SK-N-SH (cell line): ENCODE measurements at regions not wholly inside any gene's neighbourhood (a gene's known extent, or its start where the extent isn't known, plus 50 kb on each side); places are given as distances from the start of the nearest gene placed in this dataset.

Experiments used
- CTCF ChIA-PET: fragments of 300-600, 350-600 bp; formaldehyde crosslinking; extraction: SDS; loops from one replicate; lab custom pipeline; 2021; lab: Yijun Ruan, JAX
- POLR2A ChIA-PET: fragments of 350-600 bp; sonication (Branson Sonifier 250); formaldehyde crosslinking; extraction: SDS; loops from one replicate; lab custom pipeline; 2020; ENCODE audit warnings: antibody characterized with exemption, inconsistent platforms; lab: Yijun Ruan, JAX
- DNase-seq: peaks from one replicate; pipeline ENCODE4 v3.0.0; 2012
- H2AFZ ChIP-seq: fragments of 200-600 bp; sonication (generic); 2 replicates; pipeline ENCODE4 v1.8.1; 2016; ENCODE audit warnings: antibody characterized with exemption, mild to moderate bottlenecking, low read depth
- H3F3A ChIP-seq: fragments of 200-600 bp; sonication (generic); replicated peaks from 2 replicates; pipeline ENCODE3; 2016; ENCODE audit warnings: antibody characterized with exemption, mild to moderate bottlenecking; ENCODE audit not compliant: insufficient read depth
- H3K27ac ChIP-seq, 2 experiments: fragments of 200-500 bp in 1 of 2; fragments of 200-600 bp in 1 of 2; sonication (Bioruptor generic) in 1 of 2; sonication (generic), shearing (Covaris generic) in 1 of 2; 2 replicates each; pipeline versions ENCODE4 v1.5.1 to v1.6.1; 2014 to 2016; ENCODE audit warnings: low read depth in 2 of 2, inconsistent platforms in 1 of 2, low read length in 1 of 2, mild to moderate bottlenecking in 1 of 2, mixed read lengths in 1 of 2
- H3K27me3 ChIP-seq: fragments of 200-600 bp; sonication (generic), shearing (Covaris generic); 2 replicates; pipeline ENCODE4 v1.6.1; 2016; ENCODE audit warnings: mixed run types; ENCODE audit not compliant: insufficient read depth
- H3K36me3 ChIP-seq, 2 experiments: fragments of 200-500 bp in 1 of 2; fragments of 200-600 bp in 1 of 2; sonication (Bioruptor generic) in 1 of 2; sonication (generic) in 1 of 2; replicated peaks in 1 of 2; 2 replicates each; pipeline versions ENCODE3 to v1.5.1; 2014 to 2016; ENCODE audit warnings: low read length in 1 of 2, mild to moderate bottlenecking in 1 of 2; ENCODE audit not compliant: insufficient read depth in 2 of 2, control insufficient read depth in 1 of 2
- H3K4me1 ChIP-seq, 2 experiments: fragments of 200-500 bp in 1 of 2; fragments of 200-600 bp in 1 of 2; sonication (Bioruptor generic) in 1 of 2; sonication (generic), shearing (Covaris generic) in 1 of 2; 2 replicates each; pipeline versions ENCODE4 v1.5.1 to v1.6.1; 2014 to 2016; ENCODE audit warnings: low read depth in 1 of 2, low read length in 1 of 2, mixed run types in 1 of 2; ENCODE audit not compliant: insufficient read depth in 2 of 2, control insufficient read depth in 1 of 2
- H3K4me2 ChIP-seq: fragments of 200-600 bp; sonication (generic), shearing (Covaris generic); 2 replicates; pipeline ENCODE4 v1.6.1; 2017; ENCODE audit warnings: mixed run types
- H3K4me3 ChIP-seq, 2 experiments: fragments of 200-500 bp in 1 of 2; fragments of 200-600 bp in 1 of 2; sonication (Bioruptor generic) in 1 of 2; sonication (generic), shearing (Covaris generic) in 1 of 2; 2 replicates each; pipeline versions ENCODE4 v1.5.1 to v1.8.1; 2014 to 2016; ENCODE audit warnings: low read depth in 2 of 2, inconsistent platforms in 1 of 2, low read length in 1 of 2, mild to moderate bottlenecking in 1 of 2, mixed read lengths in 1 of 2, moderate library complexity in 1 of 2
- H3K79me2 ChIP-seq: fragments of 200-600 bp; sonication (generic); 2 replicates; pipeline ENCODE4 v1.8.1; 2017; ENCODE audit warnings: mild to moderate bottlenecking; ENCODE audit not compliant: insufficient read depth
- H3K9ac ChIP-seq: fragments of 200-600 bp; sonication (generic); 2 replicates; pipeline ENCODE4 v1.6.1; 2017; ENCODE audit warnings: mixed run types
- H3K9me2 ChIP-seq: fragments of 200-600 bp; sonication (generic); 2 replicates; pipeline ENCODE4 v1.6.1; 2017; ENCODE audit warnings: mixed run types
- H3K9me3 ChIP-seq: fragments of 200-600 bp; sonication (generic); 2 replicates; pipeline ENCODE4 v1.6.1; 2017; ENCODE audit warnings: mixed run types, mild to moderate bottlenecking, moderate library complexity
- H4K20me1 ChIP-seq: fragments of 200-600 bp; sonication (generic); 2 replicates; pipeline ENCODE4 v1.6.1; 2017; ENCODE audit warnings: mild to moderate bottlenecking, mixed run types; ENCODE audit not compliant: insufficient read depth
- CHD2 ChIP-seq: fragments of 150-350 bp; IDR thresholded peaks from 2 replicates; pipeline ENCODE4 v1.6.1; 2018; ENCODE audit warnings: low read length; ENCODE audit not compliant: partially characterized antibody
- CTCF ChIP-seq: fragments of 200-600 bp; sonication (generic); IDR thresholded peaks from 2 replicates; pipeline ENCODE4 v1.6.1; 2017; ENCODE audit warnings: antibody characterized with exemption, mild to moderate bottlenecking, moderate library complexity
- EP300 ChIP-seq, 2 experiments: IDR thresholded peaks; 2 replicates each; pipeline versions ENCODE4 v1.4.0 to v1.6.1; 2012; ENCODE audit warnings: borderline replicate concordance in 1 of 2, low read depth in 1 of 2, low read length in 1 of 2
- FOXJ3 ChIP-seq: sonication (generic); formaldehyde crosslinking; IDR thresholded peaks from 2 replicates; pipeline ENCODE4 v1.5.1; 2020; ENCODE audit warnings: mild to moderate bottlenecking, missing genetic modification reagents
- FOXM1 ChIP-seq: IDR thresholded peaks from 2 replicates; pipeline ENCODE4 v1.4.0; 2012; ENCODE audit warnings: low read depth, mild to moderate bottlenecking
- GABPA ChIP-seq: IDR thresholded peaks from 2 replicates; pipeline ENCODE4 v1.4.0; 2012; ENCODE audit warnings: low read depth, mild to moderate bottlenecking
- GATA2 ChIP-seq: sonication (generic); formaldehyde crosslinking; IDR thresholded peaks from 2 replicates; pipeline ENCODE4 v1.5.0; 2020; ENCODE audit warnings: mild to moderate bottlenecking, missing genetic modification reagents
- MAX ChIP-seq: IDR thresholded peaks from 2 replicates; pipeline ENCODE4 v1.4.0; 2012; ENCODE audit warnings: low read depth
- MEF2A ChIP-seq: IDR thresholded peaks from 2 replicates; pipeline ENCODE4 v1.4.0; 2012; ENCODE audit warnings: low read depth, borderline replicate concordance
- PBX3 ChIP-seq: IDR thresholded peaks from 2 replicates; pipeline ENCODE4; 2012
- POLR2AphosphoS5 ChIP-seq: IDR thresholded peaks from 2 replicates; pipeline ENCODE4 v1.6.1; 2012; ENCODE audit warnings: low read depth, low read length
- RAD21 ChIP-seq: IDR thresholded peaks from 2 replicates; pipeline ENCODE4 v1.6.1; 2012; ENCODE audit warnings: mild to moderate bottlenecking, low read length
- REST ChIP-seq: IDR thresholded peaks from 2 replicates; pipeline ENCODE4 v1.6.1; 2012; ENCODE audit warnings: mild to moderate bottlenecking, low read depth, low read length, moderate library complexity
- SIN3A ChIP-seq: IDR thresholded peaks from 2 replicates; pipeline ENCODE4 v1.6.1; 2012; ENCODE audit warnings: low read depth, mild to moderate bottlenecking, low read length, moderate library complexity, borderline replicate concordance
- SMC3 ChIP-seq: IDR thresholded peaks from 2 replicates; pipeline ENCODE4 v1.6.1; 2012; ENCODE audit warnings: low read depth, low read length, improper control_type of control experiment
- TEAD4 ChIP-seq: IDR thresholded peaks from 2 replicates; pipeline ENCODE4 v1.4.0; 2012; ENCODE audit warnings: mild to moderate bottlenecking, borderline replicate concordance; ENCODE audit not compliant: insufficient read depth
- WGBS: methylation state at CpG from one replicate; pipeline ENCODE4 v1.1.6; 2017; ENCODE audit warnings: low lambda C conversion rate; 5-methylcytosine and 5-hydroxymethylcytosine counted together

- WGBS, result 14% methylated on average over 3 of the region's 3 CpGs
- H2AFZ ChIP-seq, result no peak overlapping the region
- POLR2A ChIA-PET, result no interaction called here
These were observed 187.1 kb downstream of the SUCLG1 start for GRCh38 chr2:84271977-84272376.

More at GRCh38 chr2:84271977-84272376, 187.1 kb downstream of the SUCLG1 start:
- Histone ChIP-seq H3K79me2 (no peaks in the 10 kb centered on the region), H3K9me3 (no peaks in the 10 kb centered on the region), H3K9ac (no peak overlapping the region), H3K27me3 (no peaks in the 10 kb centered on the region), H3K4me2 (no peak overlapping the region), H4K20me1 (no peaks in the 10 kb centered on the region), H3K27ac (no peak overlapping the region), H3K4me3 (no peak overlapping the region), H3F3A (no peaks in the 10 kb centered on the region), H3K4me1 (no peaks in the 10 kb centered on the region), H3K9me2 (no peaks in the 10 kb centered on the region), H3K36me3 (no peaks in the 10 kb centered on the region)
- CTCF ChIA-PET, result interaction anchor here (0.6 to 1.1 kb wide), 2 partner anchors 29 to 35 kb away, joined by 3 read pairs; no protein-coding TSS in a partner anchor
- TF ChIP-seq FOXM1, result no peak
- TF ChIP-seq GATA2 (CRISPR knock-in tag), result no peak
- no peak for TF ChIP-seq REST
- TF ChIP-seq EP300 (IDR thresholded peaks at IDR 0.05; ENCODE audit: borderline replicate concordance in 1 of 2, low read depth in 1 of 2, low read length in 1 of 2), result no peak
- no peak for TF ChIP-seq CTCF
- no peak for TF ChIP-seq PBX3
- no peak for TF ChIP-seq RAD21
- TF ChIP-seq POLR2AphosphoS5, result no peak
- no peak for TF ChIP-seq FOXJ3 (CRISPR knock-in tag)
- TF ChIP-seq MAX, result no peak
- TF ChIP-seq SIN3A, result no peak
- no peak for TF ChIP-seq CHD2
- no peak for TF ChIP-seq GABPA
- no peak for TF ChIP-seq SMC3
- TF ChIP-seq MEF2A, result no peak
- no peak for TF ChIP-seq TEAD4
- no peak for DNase-seq
